ENCODE measurements at regions not wholly inside any gene's neighbourhood (a gene's known extent, or its start where the extent isn't known, plus 50 kb on each side); places are given as distances from the start of the nearest gene placed in this dataset.

GRCh38 chr9:79945016-79945415 is 373.3 kb downstream of the TLE4 start:
- TF ChIP-seq POLR2AphosphoS5 (IDR thresholded peaks at IDR 0.05; ENCODE audit: insufficient read depth in 1 of 2, low read depth in 1 of 2) (no peak), CTCF (IDR thresholded peaks at IDR 0.05) (no peak)

Data from vagina (tissue), 2 donors.